Esophagus muscularis mucosa (tissue), 4 donors: ENCODE measurements at regions not wholly inside any gene's neighbourhood (a gene's known extent, or its start where the extent isn't known, plus 50 kb on each side); places are given as distances from the start of the nearest gene placed in this dataset.

Experiments
- DNase-seq: peaks from one replicate; pipeline ENCODE4 v3.0.0-alpha.2; 2017; ENCODE audit errors: extremely low spot score
- H3K27ac ChIP-seq, 4 donors: fragments of 200-600 bp; sonication (generic); replicated peaks in 1 of 4; 1 replicate in 3 of 4; 2 replicates in 1 of 4; pipeline ENCODE4 v1.5.1; 2016 to 2019; ENCODE audit warnings: mild to moderate bottlenecking in 1 of 4
- H3K27me3 ChIP-seq, 4 donors: fragments of 200-600 bp; sonication (generic); one replicate each; pipeline versions ENCODE4 v1.5.1 to v1.6.0; 2016 to 2019
- H3K36me3 ChIP-seq, 4 donors: fragments of 200-600 bp; sonication (generic); one replicate each; pipeline ENCODE4 v1.5.1; 2016 to 2019
- H3K4me1 ChIP-seq, 4 donors: fragments of 200-600 bp; sonication (generic); one replicate each; pipeline ENCODE4 v1.5.1; 2016 to 2019
- H3K4me3 ChIP-seq, 4 donors: fragments of 200-600 bp; sonication (generic); 1 replicate in 2 of 4; 2 replicates in 2 of 4; pipeline ENCODE4 v1.5.1; 2016 to 2019; ENCODE audit warnings: mild to moderate bottlenecking in 4 of 4, moderate library complexity in 1 of 4
- H3K9me3 ChIP-seq, 4 donors: fragments of 200-600 bp; sonication (generic); 1 replicate in 3 of 4; 2 replicates in 1 of 4; pipeline ENCODE4 v1.5.1; 2016 to 2019
- CTCF ChIP-seq, 3 experiments: fragments of 200-600 bp in 2 of 3; fragments of 450-650 bp in 1 of 3; sonication (generic) in 2 of 3; IDR thresholded peaks; one replicate each; pipeline ENCODE4 v1.5.1; 2017 to 2019; ENCODE audit warnings: antibody characterized with exemption in 3 of 3, mild to moderate bottlenecking in 2 of 3, moderate library complexity in 1 of 3
- EP300 ChIP-seq: sonication (generic); formaldehyde crosslinking; IDR thresholded peaks from one replicate; pipeline ENCODE4 v1.6.1; 2017; ENCODE audit warnings: antibody characterized with exemption
- POLR2A ChIP-seq: fragments of 450-650 bp; IDR thresholded peaks from one replicate; pipeline ENCODE4 v1.6.1; 2017; ENCODE audit warnings: antibody characterized with exemption, moderate library complexity, mild to moderate bottlenecking, low read depth
- POLR2AphosphoS5 ChIP-seq, 2 donors: sonication (generic); formaldehyde crosslinking; IDR thresholded peaks; one replicate each; pipeline ENCODE4 v1.6.1; 2017; ENCODE audit warnings: antibody characterized with exemption in 2 of 2
- WGBS: methylation state at CpG from one replicate; pipeline ENCODE4 v1.1.5; 2018; 5-methylcytosine and 5-hydroxymethylcytosine counted together
- intact Hi-C: fragments of 100-400 bp; cut with DNase I; formaldehyde crosslinking; loops from one replicate; pipeline ENCODE4 v1.15.1; 2023

- Histone ChIP-seq H3K4me1 (peaks cover 0 to 4% (median 1%) of the 10 kb centered on the region in 4 donors), H3K27me3 (no peaks in the 10 kb centered on the region), H3K4me3 (no peak overlapping the region), H3K9me3 (no peaks in the 10 kb centered on the region), H3K27ac (no peak overlapping the region), H3K36me3 (no peaks in the 10 kb centered on the region)
- intact Hi-C loops: no loop called here
- 88% methylated on average over 13 of the region's 13 CpGs for WGBS
- no peak for DNase-seq
- TF ChIP-seq EP300 (no peak), CTCF (IDR thresholded peaks at IDR 0.05) (no peak), POLR2A (no peak), POLR2AphosphoS5 (IDR thresholded peaks at IDR 0.05) (no peak)
These were observed 62.1 kb upstream of the APCDD1L start for GRCh38 chr20:58577139-58577806.

GRCh38 chr20:58576603-58576970, 61.4 kb upstream of the APCDD1L start:
- WGBS: 86% methylated on average over 9 of the region's 9 CpGs
- intact Hi-C loops: no loop called here
- Histone ChIP-seq H3K9me3 (no peaks in the 10 kb centered on the region), H3K4me3 (no peak overlapping the region), H3K4me1 (peaks cover 0 to 11% (median 8%) of the 10 kb centered on the region in 4 donors), H3K27ac (no peak overlapping the region), H3K27me3 (no peaks in the 10 kb centered on the region), H3K36me3 (no peaks in the 10 kb centered on the region)
- no peak for DNase-seq
- no peak for TF ChIP-seq POLR2AphosphoS5 (IDR thresholded peaks at IDR 0.05)
- TF ChIP-seq POLR2A: no peak
- no peak for TF ChIP-seq EP300
- TF ChIP-seq CTCF (IDR thresholded peaks at IDR 0.05): no peak

- TF ChIP-seq POLR2AphosphoS5 (IDR thresholded peaks at IDR 0.05): no peak
- TF ChIP-seq EP300: no peak
- TF ChIP-seq CTCF (IDR thresholded peaks at IDR 0.05): no peak
- no peak for TF ChIP-seq POLR2A
- no peak overlapping the region for H3K4me3 ChIP-seq
- no peaks in the 10 kb centered on the region for H3K27me3 ChIP-seq
- H3K36me3 ChIP-seq: no peaks in the 10 kb centered on the region
- H3K9me3 ChIP-seq: no peaks in the 10 kb centered on the region
- WGBS: 88% methylated on average over 21 of the region's 24 CpGs
- no peak for DNase-seq
- intact Hi-C loops: no loop called here
- peaks cover 0 to 17% (median 12%) of the 10 kb centered on the region in 4 donors for H3K4me1 ChIP-seq
- H3K27ac ChIP-seq: no peak overlapping the region
These were observed 60.8 kb upstream of the APCDD1L start for GRCh38 chr20:58575776-58576602.

GRCh38 chr20:58574469-58574868, 59.3 kb upstream of the APCDD1L start:
- no peaks in the 10 kb centered on the region for H3K9me3 ChIP-seq
- no peaks in the 10 kb centered on the region for H3K36me3 ChIP-seq
- 53% methylated on average over 1 of the region's 1 CpG for WGBS
- no peak overlapping the region for H3K27ac ChIP-seq
- intact Hi-C loops: no loop called here
- DNase-seq: no peak
- TF ChIP-seq CTCF (IDR thresholded peaks at IDR 0.05) (no peak), POLR2A (no peak), EP300 (no peak), POLR2AphosphoS5 (IDR thresholded peaks at IDR 0.05) (no peak)
- peaks cover 0 to 30% (median 26%) of the 10 kb centered on the region in 4 donors for H3K4me1 ChIP-seq
- no peaks in the 10 kb centered on the region for H3K27me3 ChIP-seq
- H3K4me3 ChIP-seq: no peak overlapping the region
